ENCODE measurements at regions not wholly inside any gene's neighbourhood (a gene's known extent, or its start where the extent isn't known, plus 50 kb on each side); places are given as distances from the start of the nearest gene placed in this dataset.

DNA sequence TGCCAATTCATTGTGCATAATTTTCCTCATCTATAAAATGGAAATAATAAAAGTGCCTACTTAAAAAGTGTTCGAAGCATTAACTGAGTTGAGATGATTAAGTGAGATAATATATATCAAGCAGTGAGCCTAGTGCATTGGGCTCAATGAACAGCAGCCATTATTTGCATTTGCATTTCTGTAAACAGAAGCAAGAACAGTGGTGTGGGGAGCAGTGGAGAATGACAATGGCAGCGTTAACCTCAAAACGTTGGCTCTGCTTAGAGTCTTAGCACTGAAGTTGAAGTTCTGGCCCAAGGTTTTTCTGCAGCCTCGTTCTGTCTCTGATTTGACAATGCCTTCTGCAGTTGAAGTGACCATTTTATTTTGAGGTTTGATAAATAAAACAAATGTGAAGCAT is 466.3 kb upstream of the ONECUT1 start:
- H3K4me3 ChIP-seq (ENCODE audit: low read length), result no peak overlapping the region
- H3K36me3 ChIP-seq (replicated peaks; ENCODE audit: insufficient read depth, low read length), result no peaks in the 10 kb centered on the region
- H3K27ac ChIP-seq (ENCODE audit: low read length), result no peak overlapping the region
- H3K27me3 ChIP-seq (replicated peaks; ENCODE audit: insufficient read depth, low read length), result no peaks in the 10 kb centered on the region
- H3K9me3 ChIP-seq (replicated peaks; ENCODE audit: insufficient read depth, low read length), result no peaks in the 10 kb centered on the region
- no peaks in the 10 kb centered on the region for H4K20me1 ChIP-seq (ENCODE audit: insufficient read depth, low read length)
- DNase-seq, result no peak
- no peak overlapping the region for H2AFZ ChIP-seq (ENCODE audit: low read length)
- no peak for TF ChIP-seq EZH2 (optimal IDR thresholded peaks at IDR 0.05; ENCODE audit: low read depth, low read length)
- no peaks in the 10 kb centered on the region for H3K79me2 ChIP-seq (ENCODE audit: low read length)
- no peaks in the 10 kb centered on the region for H3K4me1 ChIP-seq (ENCODE audit: low read length)
- H3K9me2 ChIP-seq (replicated peaks; ENCODE audit: insufficient read depth, low read length), result no peaks in the 10 kb centered on the region
- no peak overlapping the region for H3K4me2 ChIP-seq (ENCODE audit: low read depth, low read length)
- H3K9ac ChIP-seq (ENCODE audit: low read length), result no peak overlapping the region
- H3F3A ChIP-seq (ENCODE audit: insufficient read depth, low read length), result no peaks in the 10 kb centered on the region

- H3K79me2 ChIP-seq (ENCODE audit: low read length), result no peaks in the 10 kb centered on the region
- H3K36me3 ChIP-seq (replicated peaks; ENCODE audit: insufficient read depth, low read length), result no peaks in the 10 kb centered on the region
- H3K4me2 ChIP-seq (ENCODE audit: low read depth, low read length), result no peak overlapping the region
- H4K20me1 ChIP-seq (ENCODE audit: insufficient read depth, low read length), result no peaks in the 10 kb centered on the region
- no peaks in the 10 kb centered on the region for H3K9me3 ChIP-seq (replicated peaks; ENCODE audit: insufficient read depth, low read length)
- H3K4me3 ChIP-seq (ENCODE audit: low read length), result no peak overlapping the region
- H3K27me3 ChIP-seq (replicated peaks; ENCODE audit: insufficient read depth, low read length), result no peaks in the 10 kb centered on the region
- no peaks in the 10 kb centered on the region for H3K9me2 ChIP-seq (replicated peaks; ENCODE audit: insufficient read depth, low read length)
- TF ChIP-seq, protein P1, sequence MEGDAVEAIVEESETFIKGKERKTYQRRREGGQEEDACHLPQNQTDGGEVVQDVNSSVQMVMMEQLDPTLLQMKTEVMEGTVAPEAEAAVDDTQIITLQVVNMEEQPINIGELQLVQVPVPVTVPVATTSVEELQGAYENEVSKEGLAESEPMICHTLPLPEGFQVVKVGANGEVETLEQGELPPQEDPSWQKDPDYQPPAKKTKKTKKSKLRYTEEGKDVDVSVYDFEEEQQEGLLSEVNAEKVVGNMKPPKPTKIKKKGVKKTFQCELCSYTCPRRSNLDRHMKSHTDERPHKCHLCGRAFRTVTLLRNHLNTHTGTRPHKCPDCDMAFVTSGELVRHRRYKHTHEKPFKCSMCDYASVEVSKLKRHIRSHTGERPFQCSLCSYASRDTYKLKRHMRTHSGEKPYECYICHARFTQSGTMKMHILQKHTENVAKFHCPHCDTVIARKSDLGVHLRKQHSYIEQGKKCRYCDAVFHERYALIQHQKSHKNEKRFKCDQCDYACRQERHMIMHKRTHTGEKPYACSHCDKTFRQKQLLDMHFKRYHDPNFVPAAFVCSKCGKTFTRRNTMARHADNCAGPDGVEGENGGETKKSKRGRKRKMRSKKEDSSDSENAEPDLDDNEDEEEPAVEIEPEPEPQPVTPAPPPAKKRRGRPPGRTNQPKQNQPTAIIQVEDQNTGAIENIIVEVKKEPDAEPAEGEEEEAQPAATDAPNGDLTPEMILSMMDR (IDR thresholded peaks at IDR 0.05; ENCODE audit: low read length), result no peak
- TF ChIP-seq EZH2phosphoT487 (IDR thresholded peaks at IDR 0.05; ENCODE audit: low read length), result no peak
- TF ChIP-seq EZH2 (optimal IDR thresholded peaks at IDR 0.05; ENCODE audit: low read depth, low read length), result no peak
- DNase-seq, result no peak
- no peaks in the 10 kb centered on the region for H3K4me1 ChIP-seq (ENCODE audit: low read length)
- H2AFZ ChIP-seq (ENCODE audit: low read length), result no peak overlapping the region
- no peak overlapping the region for H3K27ac ChIP-seq (ENCODE audit: low read length)
- H3F3A ChIP-seq (ENCODE audit: insufficient read depth, low read length), result no peaks in the 10 kb centered on the region
- H3K9ac ChIP-seq (ENCODE audit: low read length), result no peak overlapping the region
These were observed 465.9 kb upstream of the ONECUT1 start for GRCh38 chr15:53256043-53256442.

DNA sequence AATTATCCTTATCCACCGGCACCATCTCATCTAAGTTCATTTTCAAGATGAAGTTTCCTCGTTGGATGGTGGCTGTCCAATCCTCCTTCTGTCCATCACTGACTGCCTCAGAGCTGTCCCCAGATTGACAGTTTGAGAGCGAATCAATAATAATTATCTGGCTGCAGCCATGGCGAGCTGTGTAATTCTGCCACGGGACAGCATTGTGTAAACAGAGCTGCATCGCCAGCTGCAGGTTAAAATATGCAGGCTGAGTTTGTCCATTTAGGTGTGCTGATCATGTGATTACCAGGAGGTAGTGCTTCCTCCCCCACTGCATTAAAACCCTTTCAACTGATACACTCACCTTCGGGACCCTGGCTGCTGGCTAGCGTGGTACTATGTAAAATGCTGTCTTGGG is 461.9 kb upstream of the ONECUT1 start:
- Histone ChIP-seq H3K9ac (ENCODE audit: low read length) (no peak overlapping the region), H3K4me3 (ENCODE audit: low read length) (no peak overlapping the region), H2AFZ (ENCODE audit: low read length) (no peak overlapping the region), H4K20me1 (ENCODE audit: insufficient read depth, low read length) (no peaks in the 10 kb centered on the region), H3K4me2 (ENCODE audit: low read depth, low read length) (no peak overlapping the region), H3K79me2 (ENCODE audit: low read length) (no peaks in the 10 kb centered on the region), H3F3A (ENCODE audit: insufficient read depth, low read length) (no peaks in the 10 kb centered on the region), H3K4me1 (ENCODE audit: low read length) (no peaks in the 10 kb centered on the region), H3K9me2 (replicated peaks; ENCODE audit: insufficient read depth, low read length) (no peaks in the 10 kb centered on the region), H3K36me3 (replicated peaks; ENCODE audit: insufficient read depth, low read length) (no peaks in the 10 kb centered on the region), H3K27ac (ENCODE audit: low read length) (no peak overlapping the region), H3K27me3 (replicated peaks; ENCODE audit: insufficient read depth, low read length) (no peaks in the 10 kb centered on the region), H3K9me3 (replicated peaks; ENCODE audit: insufficient read depth, low read length) (no peaks in the 10 kb centered on the region)
- TF ChIP-seq EZH2phosphoT487 (IDR thresholded peaks at IDR 0.05; ENCODE audit: low read length) (no peak), EZH2 (optimal IDR thresholded peaks at IDR 0.05; ENCODE audit: low read depth, low read length) (no peak)
- TF ChIP-seq, protein P1 (IDR thresholded peaks at IDR 0.05; ENCODE audit: low read length), result no peak
- no peak for DNase-seq

DNA sequence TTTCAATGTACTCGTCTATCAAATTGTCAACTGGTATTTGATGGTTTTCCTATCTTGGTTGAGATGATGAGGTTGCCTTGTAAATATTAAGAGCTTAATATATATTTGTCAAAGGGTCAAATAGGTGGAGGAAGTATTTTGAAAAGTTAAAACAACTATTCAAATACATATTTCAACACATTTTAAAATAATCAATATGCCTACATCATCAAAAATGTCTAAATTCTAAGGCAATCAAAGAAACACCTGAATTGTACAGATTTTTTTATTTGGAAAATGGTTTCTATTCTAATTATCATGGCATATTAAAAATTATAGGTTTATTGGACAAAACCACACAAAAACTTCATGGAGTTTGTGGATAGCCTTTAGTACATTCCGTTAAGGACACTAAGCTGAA is 461.4 kb upstream of the ONECUT1 start:
- H3K27ac ChIP-seq (ENCODE audit: low read length), result no peak overlapping the region
- no peak overlapping the region for H2AFZ ChIP-seq (ENCODE audit: low read length)
- no peak for DNase-seq
- H3K4me1 ChIP-seq (ENCODE audit: low read length), result no peaks in the 10 kb centered on the region
- no peaks in the 10 kb centered on the region for H4K20me1 ChIP-seq (ENCODE audit: insufficient read depth, low read length)
- H3K4me2 ChIP-seq (ENCODE audit: low read depth, low read length), result no peak overlapping the region
- no peaks in the 10 kb centered on the region for H3F3A ChIP-seq (ENCODE audit: insufficient read depth, low read length)
- H3K9ac ChIP-seq (ENCODE audit: low read length), result no peak overlapping the region
- no peak overlapping the region for H3K4me3 ChIP-seq (ENCODE audit: low read length)
- no peaks in the 10 kb centered on the region for H3K9me2 ChIP-seq (replicated peaks; ENCODE audit: insufficient read depth, low read length)
- H3K36me3 ChIP-seq (replicated peaks; ENCODE audit: insufficient read depth, low read length), result no peaks in the 10 kb centered on the region
- no peaks in the 10 kb centered on the region for H3K27me3 ChIP-seq (replicated peaks; ENCODE audit: insufficient read depth, low read length)
- TF ChIP-seq EZH2phosphoT487 (IDR thresholded peaks at IDR 0.05; ENCODE audit: low read length) (no peak), EZH2 (optimal IDR thresholded peaks at IDR 0.05; ENCODE audit: low read depth, low read length) (no peak)
- TF ChIP-seq, protein P1 (IDR thresholded peaks at IDR 0.05; ENCODE audit: low read length), result no peak
- H3K79me2 ChIP-seq (ENCODE audit: low read length), result no peaks in the 10 kb centered on the region
- no peaks in the 10 kb centered on the region for H3K9me3 ChIP-seq (replicated peaks; ENCODE audit: insufficient read depth, low read length)

All from MM.1S (cell line).